ENCODE measurements at regions not wholly inside any gene's neighbourhood (a gene's known extent, or its start where the extent isn't known, plus 50 kb on each side); places are given as distances from the start of the nearest gene placed in this dataset.

DNA sequence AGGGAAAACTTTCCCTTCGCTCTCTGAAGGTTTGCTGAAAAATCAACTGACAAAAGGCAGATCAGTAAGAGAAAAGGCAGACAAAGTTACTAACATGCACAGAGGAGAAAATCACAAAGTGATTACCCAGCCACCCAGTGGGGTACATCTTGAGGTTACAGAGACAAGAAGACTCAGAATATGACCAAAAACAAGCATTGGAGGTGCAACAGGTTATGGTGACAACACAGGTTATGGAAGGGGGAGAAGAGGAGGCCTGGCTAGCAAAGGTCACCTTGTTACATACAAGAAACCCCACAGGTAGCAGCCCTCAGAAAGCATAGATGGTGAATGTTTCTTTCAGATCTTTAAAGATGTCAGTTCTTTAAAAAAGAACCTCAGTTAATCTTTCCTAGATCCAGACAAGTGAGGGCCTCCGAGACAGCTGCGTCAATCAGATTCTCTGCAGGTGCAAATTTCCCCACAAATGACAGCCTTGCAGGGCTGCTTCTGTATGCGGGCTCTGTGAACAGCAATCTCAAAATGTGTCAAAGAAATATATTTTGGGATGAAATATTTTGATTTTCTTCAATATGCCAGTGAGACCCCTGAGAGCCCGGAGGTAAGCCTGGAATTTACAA is 207.6 kb upstream of the RAB4A start:
- TF ChIP-seq, protein P1, sequence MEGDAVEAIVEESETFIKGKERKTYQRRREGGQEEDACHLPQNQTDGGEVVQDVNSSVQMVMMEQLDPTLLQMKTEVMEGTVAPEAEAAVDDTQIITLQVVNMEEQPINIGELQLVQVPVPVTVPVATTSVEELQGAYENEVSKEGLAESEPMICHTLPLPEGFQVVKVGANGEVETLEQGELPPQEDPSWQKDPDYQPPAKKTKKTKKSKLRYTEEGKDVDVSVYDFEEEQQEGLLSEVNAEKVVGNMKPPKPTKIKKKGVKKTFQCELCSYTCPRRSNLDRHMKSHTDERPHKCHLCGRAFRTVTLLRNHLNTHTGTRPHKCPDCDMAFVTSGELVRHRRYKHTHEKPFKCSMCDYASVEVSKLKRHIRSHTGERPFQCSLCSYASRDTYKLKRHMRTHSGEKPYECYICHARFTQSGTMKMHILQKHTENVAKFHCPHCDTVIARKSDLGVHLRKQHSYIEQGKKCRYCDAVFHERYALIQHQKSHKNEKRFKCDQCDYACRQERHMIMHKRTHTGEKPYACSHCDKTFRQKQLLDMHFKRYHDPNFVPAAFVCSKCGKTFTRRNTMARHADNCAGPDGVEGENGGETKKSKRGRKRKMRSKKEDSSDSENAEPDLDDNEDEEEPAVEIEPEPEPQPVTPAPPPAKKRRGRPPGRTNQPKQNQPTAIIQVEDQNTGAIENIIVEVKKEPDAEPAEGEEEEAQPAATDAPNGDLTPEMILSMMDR (IDR thresholded peaks at IDR 0.05): no peak
- TF ChIP-seq POLR2A (IDR thresholded peaks at IDR 0.05): no peak
